ENCODE measurements at regions not wholly inside any gene's neighbourhood (a gene's known extent, or its start where the extent isn't known, plus 50 kb on each side); places are given as distances from the start of the nearest gene placed in this dataset.

DNA sequence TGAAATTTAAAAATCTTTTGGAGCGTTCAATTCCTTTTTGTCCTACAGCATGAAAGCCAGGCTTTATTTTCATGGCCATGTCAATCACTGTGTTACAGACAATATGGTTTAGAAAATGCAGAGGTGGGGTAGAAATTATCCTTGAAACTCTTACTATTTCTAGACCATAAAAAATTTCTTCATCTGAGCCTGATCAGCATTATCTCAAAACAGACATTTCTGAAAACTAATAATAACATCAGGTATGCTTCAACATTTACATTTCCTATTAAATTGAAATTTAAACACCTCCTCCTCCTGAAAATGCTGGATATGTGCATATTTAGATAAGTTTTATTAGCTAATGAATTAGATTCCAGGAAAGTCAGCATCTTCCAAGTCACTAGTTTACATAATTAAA lies 570.6 kb downstream of the RIT2 start:
- TF ChIP-seq ZNF274 (IDR thresholded peaks at IDR 0.05; ENCODE audit: low read depth, low read length) = no peak
- TF ChIP-seq YY1 (IDR thresholded peaks at IDR 0.05; ENCODE audit: insufficient read depth, insufficient read length) = no peak
- TF ChIP-seq SUZ12 (IDR thresholded peaks at IDR 0.05; ENCODE audit: extremely low read depth, insufficient read depth, insufficient read length) = no peak

Measured in NT2/D1 (cell line).